Fibroblast of lung (primary cell): ENCODE measurements at regions not wholly inside any gene's neighbourhood (a gene's known extent, or its start where the extent isn't known, plus 50 kb on each side); places are given as distances from the start of the nearest gene placed in this dataset.

Source experiments
- DNase-seq, 2 donors: peaks; one replicate each; pipeline versions ENCODE4 v3.0.0 to v3.0.0-alpha.2; 2010; ENCODE audit warnings: low read depth in 2 of 2
- H2AFZ ChIP-seq: 2 replicates; pipeline ENCODE4 v1.5.1; 2012; ENCODE audit warnings: low read length, control low read depth, inconsistent platforms
- H3K27ac ChIP-seq: 2 replicates; pipeline ENCODE4 v1.5.1; 2011; ENCODE audit warnings: low read length, control low read depth; ENCODE audit not compliant: insufficient read depth
- H3K27me3 ChIP-seq: 2 replicates; pipeline ENCODE4 v1.5.1; 2011; ENCODE audit warnings: mild to moderate bottlenecking, low read length; ENCODE audit not compliant: control insufficient read depth, insufficient read depth
- H3K36me3 ChIP-seq: 2 replicates; pipeline ENCODE4 v1.5.1; 2011; ENCODE audit warnings: low read length; ENCODE audit not compliant: control insufficient read depth, insufficient read depth
- H3K4me1 ChIP-seq: 2 replicates; pipeline ENCODE4 v1.5.1; 2011; ENCODE audit warnings: low read length; ENCODE audit not compliant: control insufficient read depth, insufficient read depth; ENCODE audit errors: extremely low read depth
- H3K4me2 ChIP-seq: 2 replicates; pipeline ENCODE4 v1.5.1; 2011; ENCODE audit warnings: low read length, control low read depth; ENCODE audit not compliant: insufficient read depth; ENCODE audit errors: extremely low read depth
- H3K4me3 ChIP-seq, 4 experiments: fragments of 200-600 bp in 1 of 4; sonication (generic) in 1 of 4; replicated peaks in 1 of 4; 2 replicates each; pipeline ENCODE4 v1.5.1; 2011 to 2016; ENCODE audit warnings: low read length in 4 of 4, low read depth in 3 of 4, mild to moderate bottlenecking in 3 of 4, control low read depth in 2 of 4, inconsistent platforms in 1 of 4, mixed read lengths in 1 of 4; ENCODE audit not compliant: insufficient read depth in 1 of 4; ENCODE audit errors: control extremely low read depth in 1 of 4
- H3K79me2 ChIP-seq: 2 replicates; pipeline ENCODE4 v1.5.1; 2012; ENCODE audit warnings: mild to moderate bottlenecking, low read length, inconsistent platforms; ENCODE audit not compliant: control insufficient read depth, insufficient read depth
- H3K9ac ChIP-seq: 2 replicates; pipeline ENCODE4 v1.5.1; 2011; ENCODE audit warnings: mild to moderate bottlenecking, low read length, control low read depth; ENCODE audit not compliant: insufficient read depth
- H3K9me3 ChIP-seq: 2 replicates; pipeline ENCODE4 v1.5.1; 2012; ENCODE audit warnings: low read depth, low read length; ENCODE audit not compliant: control insufficient read depth, insufficient read depth
- H4K20me1 ChIP-seq: 2 replicates; pipeline ENCODE4 v1.5.1; 2011; ENCODE audit warnings: low read length; ENCODE audit not compliant: control insufficient read depth, insufficient read depth; ENCODE audit errors: extremely low read depth
- CTCF ChIP-seq, 2 donors: IDR thresholded peaks in 1 of 2; conservative IDR thresholded peaks in 1 of 2; 1 replicate in 1 of 2; 2 replicates in 1 of 2; pipeline ENCODE4 v1.5.1; 2011 to 2012; ENCODE audit warnings: low read length in 2 of 2, control low read depth in 1 of 2, inconsistent platforms in 1 of 2, low read depth in 1 of 2, mild to moderate bottlenecking in 1 of 2
- EZH2 ChIP-seq: IDR thresholded peaks from 2 replicates; pipeline ENCODE4 v1.5.1; 2012; ENCODE audit warnings: low read length, control low read depth, mild to moderate bottlenecking; ENCODE audit errors: missing control alignments

GRCh38 chr7:159213253-159213652 is 68.6 kb upstream of the VIPR2 start:
- H3K9ac ChIP-seq: no peak overlapping the region
- no peaks in the 10 kb centered on the region for H4K20me1 ChIP-seq
- H3K27ac ChIP-seq: no peak overlapping the region
- no peak overlapping the region for H3K4me2 ChIP-seq
- H3K9me3 ChIP-seq: no peaks in the 10 kb centered on the region
- no peak overlapping the region for H2AFZ ChIP-seq
- no peak overlapping the region for H3K4me3 ChIP-seq
- H3K79me2 ChIP-seq: no peaks in the 10 kb centered on the region
- DNase-seq: no peak
- H3K4me1 ChIP-seq: no peaks in the 10 kb centered on the region
- TF ChIP-seq EZH2 (no peak), CTCF (conservative IDR thresholded peaks at IDR 0.05 in 1 of 2, IDR thresholded peaks at IDR 0.05 in 1 of 2; ENCODE audit: low read depth in 1 of 2, low read length in 2 of 2) (no peak)
- no peaks in the 10 kb centered on the region for H3K36me3 ChIP-seq
- no peaks in the 10 kb centered on the region for H3K27me3 ChIP-seq

GRCh38 chr7:159212226-159212625 is 67.6 kb upstream of the VIPR2 start:
- H3K27me3 ChIP-seq: no peaks in the 10 kb centered on the region
- no peak overlapping the region for H3K9ac ChIP-seq
- H4K20me1 ChIP-seq: no peaks in the 10 kb centered on the region
- H3K4me1 ChIP-seq: no peaks in the 10 kb centered on the region
- H3K27ac ChIP-seq: no peak overlapping the region
- no peak for DNase-seq
- no peaks in the 10 kb centered on the region for H3K79me2 ChIP-seq
- H3K36me3 ChIP-seq: no peaks in the 10 kb centered on the region
- TF ChIP-seq CTCF (conservative IDR thresholded peaks at IDR 0.05 in 1 of 2, IDR thresholded peaks at IDR 0.05 in 1 of 2; ENCODE audit: low read depth in 1 of 2, low read length in 2 of 2): no peak
- no peak for TF ChIP-seq EZH2
- no peak overlapping the region for H3K4me2 ChIP-seq
- no peak overlapping the region for H3K4me3 ChIP-seq
- H3K9me3 ChIP-seq: no peaks in the 10 kb centered on the region
- no peak overlapping the region for H2AFZ ChIP-seq

DNA sequence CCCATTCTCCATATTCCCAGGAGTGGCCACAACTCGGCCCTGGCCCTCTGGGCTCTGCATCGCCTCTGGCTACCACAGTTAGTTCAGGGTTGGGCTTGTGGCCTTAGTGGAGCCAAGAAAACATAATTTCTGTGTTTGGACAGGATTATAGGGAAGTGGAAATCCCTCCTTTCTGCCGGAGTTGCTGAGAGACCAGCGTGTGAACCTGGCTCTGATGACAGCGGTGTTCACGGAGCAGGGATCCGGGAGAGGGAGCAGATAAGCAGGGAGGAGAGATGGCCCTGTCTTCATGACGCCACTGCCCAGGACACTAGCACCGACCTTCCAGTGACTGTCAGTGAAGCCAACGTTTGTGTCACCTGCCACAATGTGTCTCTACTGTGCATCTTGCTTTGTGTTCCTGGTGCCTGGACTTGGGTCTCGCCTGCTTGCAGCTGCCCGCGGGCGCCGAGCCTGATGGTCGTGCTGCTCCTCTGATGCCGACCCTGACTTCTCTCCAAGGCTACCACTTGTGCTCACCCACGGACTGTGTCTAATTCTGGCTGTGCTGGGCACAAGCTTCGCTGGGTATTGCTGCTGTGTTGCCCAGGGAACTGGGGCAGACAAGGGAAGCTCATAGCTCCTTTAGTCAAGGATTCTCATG is 67.0 kb upstream of the VIPR2 start:
- Histone ChIP-seq H3K4me2 (no peak overlapping the region), H3K9ac (no peak overlapping the region), H3K79me2 (no peaks in the 10 kb centered on the region), H2AFZ (no peak overlapping the region), H3K4me3 (no peak overlapping the region), H3K4me1 (no peaks in the 10 kb centered on the region), H4K20me1 (no peaks in the 10 kb centered on the region), H3K27ac (no peak overlapping the region), H3K36me3 (no peaks in the 10 kb centered on the region), H3K9me3 (no peaks in the 10 kb centered on the region), H3K27me3 (no peaks in the 10 kb centered on the region)
- no peak for DNase-seq
- TF ChIP-seq EZH2: no peak
